IMR-90 (cell line): ENCODE measurements at regions not wholly inside any gene's neighbourhood (a gene's known extent, or its start where the extent isn't known, plus 50 kb on each side); places are given as distances from the start of the nearest gene placed in this dataset.

Experiments
- ATAC-seq: fragments of 200-7000 bp; cut with Tn5 transposase; 2 replicates; pipeline ENCODE4 v1.9.1; 2020; ENCODE audit warnings: low read depth, mild to moderate bottlenecking, moderate library complexity
- BruUV-seq: library from RNA; stranded (reverse); fragments of 400-500 nt; replicated peaks from 2 replicates; lab custom pipeline; 2021; lab: Mats Ljungman, UMichigan
- CTCF ChIA-PET: fragments of 300-600 bp; formaldehyde crosslinking; extraction: SDS; loops from one replicate; lab custom pipeline; 2021; ENCODE audit warnings: antibody characterized with exemption; lab: Yijun Ruan, JAX
- POLR2A ChIA-PET: fragments of 300-600 bp; sonication (Branson Sonifier 250); formaldehyde crosslinking; loops from one replicate; lab custom pipeline; 2022; ENCODE audit warnings: antibody characterized with exemption; ENCODE audit not compliant: unreplicated experiment; lab: Charles Lee
- DNase-seq: peaks from one replicate; pipeline ENCODE4 v3.0.0; 2013
- H2AFZ ChIP-seq: replicated peaks from 2 replicates; pipeline ENCODE3; 2013; ENCODE audit warnings: low read length, mild to moderate bottlenecking; ENCODE audit not compliant: poor library complexity
- H2AK5ac ChIP-seq: 2 replicates; pipeline ENCODE4 v1.6.1; 2013; ENCODE audit warnings: low read depth, low read length, inconsistent platforms
- H2AK9ac ChIP-seq: replicated peaks from 2 replicates; pipeline ENCODE3; 2013; ENCODE audit warnings: mild to moderate bottlenecking, low read depth, low read length, moderate library complexity; ENCODE audit not compliant: poor library complexity
- H2BK120ac ChIP-seq: 2 replicates; pipeline ENCODE4 v1.6.1; 2013; ENCODE audit warnings: low read depth, low read length, inconsistent platforms
- H2BK15ac ChIP-seq: 3 replicates; pipeline ENCODE4 v1.6.1; 2013; ENCODE audit warnings: low read depth, low read length, inconsistent platforms
- H2BK20ac ChIP-seq: 2 replicates; pipeline ENCODE4 v1.6.1; 2013; ENCODE audit warnings: low read depth, mild to moderate bottlenecking, inconsistent platforms, low read length, moderate library complexity
- H2BK5ac ChIP-seq: 2 replicates; pipeline ENCODE4 v1.6.1; 2013; ENCODE audit warnings: mild to moderate bottlenecking, low read depth, low read length, inconsistent platforms; ENCODE audit not compliant: poor library complexity, severe bottlenecking
- H3K14ac ChIP-seq: replicated peaks from 2 replicates; pipeline ENCODE4 v1.6.1; 2013; ENCODE audit warnings: low read depth, low read length, inconsistent platforms
- H3K18ac ChIP-seq: 2 replicates; pipeline ENCODE4 v1.6.1; 2013; ENCODE audit warnings: low read depth, low read length, control low read depth
- H3K23ac ChIP-seq: 2 replicates; pipeline ENCODE4 v1.6.1; 2013; ENCODE audit warnings: low read depth, low read length, inconsistent platforms
- H3K27ac ChIP-seq: 2 replicates; pipeline ENCODE4 v1.5.1; 2013; ENCODE audit warnings: mild to moderate bottlenecking, control low read depth, low read length; ENCODE audit not compliant: insufficient read depth
- H3K27me3 ChIP-seq: 2 replicates; pipeline ENCODE4 v1.6.1; 2013; ENCODE audit warnings: low read length; ENCODE audit not compliant: control insufficient read depth, insufficient read depth
- H3K36me3 ChIP-seq: 2 replicates; pipeline ENCODE4 v1.6.1; 2013; ENCODE audit warnings: low read length, mixed read lengths; ENCODE audit not compliant: control insufficient read depth, insufficient read depth
- H3K4ac ChIP-seq: 2 replicates; pipeline ENCODE4 v1.6.1; 2013; ENCODE audit warnings: low read depth, low read length, inconsistent platforms
- H3K4me1 ChIP-seq: 2 replicates; pipeline ENCODE4 v1.6.1; 2013; ENCODE audit warnings: low read length, mixed read lengths; ENCODE audit not compliant: control insufficient read depth, insufficient read depth
- H3K4me2 ChIP-seq: 2 replicates; pipeline ENCODE4 v1.6.1; 2013; ENCODE audit warnings: low read depth, mild to moderate bottlenecking, control low read depth, low read length, moderate library complexity
- H3K4me3 ChIP-seq: 2 replicates; pipeline ENCODE4 v1.5.1; 2013; ENCODE audit warnings: low read depth, mild to moderate bottlenecking, control low read depth, low read length, moderate library complexity; ENCODE audit not compliant: insufficient read depth
- H3K56ac ChIP-seq: 2 replicates; pipeline ENCODE4 v1.6.1; 2013; ENCODE audit warnings: low read length, inconsistent platforms; ENCODE audit not compliant: insufficient read depth; ENCODE audit errors: extremely low read depth
- H3K79me1 ChIP-seq, 2 experiments: 2 replicates each; pipeline ENCODE4 v1.6.1; 2013; ENCODE audit warnings: low read length in 2 of 2, inconsistent platforms in 1 of 2, low read depth in 1 of 2
- H3K9ac ChIP-seq: 2 replicates; pipeline ENCODE4 v1.6.1; 2013; ENCODE audit warnings: low read depth, low read length, control low read depth
- H3K9me1 ChIP-seq: 2 replicates; pipeline ENCODE4 v1.6.1; 2013; ENCODE audit warnings: low read length, inconsistent platforms; ENCODE audit not compliant: insufficient read depth
- H3K9me3 ChIP-seq: 2 replicates; pipeline ENCODE4 v1.6.1; 2013; ENCODE audit warnings: low read length; ENCODE audit not compliant: control insufficient read depth, insufficient read depth
- H4K20me1 ChIP-seq: 2 replicates; pipeline ENCODE4 v1.6.1; 2013; ENCODE audit warnings: low read length, inconsistent platforms; ENCODE audit not compliant: insufficient read depth
- H4K5ac ChIP-seq: 2 replicates; pipeline ENCODE4 v1.6.1; 2013; ENCODE audit warnings: mild to moderate bottlenecking, low read depth, low read length, control low read depth
- H4K8ac ChIP-seq, 2 experiments: 2 replicates each; pipeline ENCODE4 v1.6.1; 2013; ENCODE audit warnings: low read depth in 2 of 2, low read length in 2 of 2, control low read depth in 1 of 2, inconsistent platforms in 1 of 2
- H4K91ac ChIP-seq: 2 replicates; pipeline ENCODE4 v1.6.1; 2013; ENCODE audit warnings: low read depth, low read length, inconsistent platforms; ENCODE audit not compliant: insufficient read depth
- BHLHE40 ChIP-seq: fragments of 150-350 bp; IDR thresholded peaks from 2 replicates; pipeline ENCODE4 v1.6.1; 2016; ENCODE audit warnings: mild to moderate bottlenecking, low read depth, low read length
- FOS ChIP-seq: fragments of 150-350 bp; IDR thresholded peaks from 2 replicates; pipeline ENCODE4 v1.6.1; 2016; ENCODE audit warnings: low read depth, low read length
- MAFK ChIP-seq: IDR thresholded peaks from 2 replicates; pipeline ENCODE4 v1.6.1; 2012; ENCODE audit warnings: low read depth, low read length, improper control_type of control experiment
- MAZ ChIP-seq: IDR thresholded peaks from 2 replicates; pipeline ENCODE4 v1.6.1; 2012; ENCODE audit warnings: low read depth, mild to moderate bottlenecking, low read length, improper control_type of control experiment, moderate library complexity, borderline replicate concordance
- RAD21 ChIP-seq: IDR thresholded peaks from 2 replicates; pipeline ENCODE4 v1.6.1; 2012; ENCODE audit warnings: low read length, improper control_type of control experiment
- RCOR1 ChIP-seq: IDR thresholded peaks from 2 replicates; pipeline ENCODE4 v1.6.1; 2012; ENCODE audit warnings: mild to moderate bottlenecking, low read length, improper control_type of control experiment; ENCODE audit not compliant: insufficient replicate concordance
- SMC3 ChIP-seq: fragments of 150-350 bp; IDR thresholded peaks from 2 replicates; pipeline ENCODE4 v1.6.1; 2016; ENCODE audit warnings: low read depth, mild to moderate bottlenecking, antibody characterized with exemption, low read length, moderate library complexity
- WGBS, 2 experiments: methylation state at CpG; one replicate each; pipeline versions ENCODE4 v1.1.5 to v1.1.7; 2013; ENCODE audit warnings: missing lambda C conversion rate in 2 of 2; ENCODE audit not compliant: insufficient read length in 1 of 2; ENCODE audit errors: extremely low coverage in 2 of 2; 5-methylcytosine and 5-hydroxymethylcytosine counted together
- dilution Hi-C: fragments of 300-500 bp; cut with HindIII; formaldehyde crosslinking; loops from one replicate; pipeline ENCODE4 v1.14.3; 2018; ENCODE audit warnings: low sequenced_read_pairs; ENCODE audit not compliant: unreplicated experiment
- in situ Hi-C: fragments of 300-500 bp; cut with MboI; formaldehyde crosslinking; loops from 3 replicates; pipeline ENCODE4 v1.14.3; 2019; ENCODE audit warnings: low sequenced_read_pairs, inconsistent platforms, mixed read lengths
- intact Hi-C: fragments of 100-400 bp; cut with micrococcal nuclease; formaldehyde crosslinking; loops from 2 replicates; pipeline ENCODE4 v1.10.0; 2022
- TF ChIP-seq, protein P1 (sequence below): conservative IDR thresholded peaks from 2 replicates; pipeline ENCODE4 v1.5.1; 2012; ENCODE audit warnings: mild to moderate bottlenecking, low read depth, low read length, improper control_type of control experiment

DNA sequence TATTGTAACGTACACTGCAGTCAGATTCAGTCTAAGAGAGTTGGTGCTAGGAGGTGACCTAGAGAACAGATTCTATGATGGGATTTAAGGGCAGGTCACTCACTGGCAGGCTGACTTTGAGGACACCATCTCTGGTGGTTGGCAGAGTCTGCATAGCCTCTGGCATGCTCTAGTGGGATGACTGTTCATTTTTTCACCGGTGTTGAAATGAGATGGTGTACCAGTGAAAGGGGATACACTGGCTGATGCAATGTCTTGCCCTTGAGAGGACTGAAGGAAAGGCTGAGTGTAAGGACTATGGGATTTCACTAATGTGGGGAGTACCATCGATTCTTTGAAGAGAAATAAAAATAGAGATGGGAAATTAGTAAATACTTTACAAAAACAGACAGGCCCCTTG, 186.9 kb upstream of the PIEZO2 start:
- BruUV-seq: no TSS peak
- in situ Hi-C loops (no loop called here), dilution Hi-C loops (no loop called here), intact Hi-C loops (no loop called here)
- no peak overlapping the region for H3K23ac ChIP-seq
- no peak overlapping the region for H3K56ac ChIP-seq
- no peaks in the 10 kb centered on the region for H4K20me1 ChIP-seq
- CTCF ChIA-PET: interaction anchor here (0.6 kb wide), 1 partner anchor 19 kb away, joined by 3 read pairs; no protein-coding TSS in a partner anchor
- no peak overlapping the region for H3K14ac ChIP-seq
- no peak overlapping the region for H3K18ac ChIP-seq
- no peak overlapping the region for H2AK5ac ChIP-seq
- ATAC-seq: no peak
- H2BK20ac ChIP-seq: 0 out of 2 replicates have a peak overlapping the region, but pooled peaks have one; percentile 3
- TF ChIP-seq MAZ: no peak
- TF ChIP-seq RAD21: no peak
- TF ChIP-seq MAFK: no peak
- no peak for TF ChIP-seq FOS
- no peak for TF ChIP-seq RCOR1
- TF ChIP-seq, protein P1, sequence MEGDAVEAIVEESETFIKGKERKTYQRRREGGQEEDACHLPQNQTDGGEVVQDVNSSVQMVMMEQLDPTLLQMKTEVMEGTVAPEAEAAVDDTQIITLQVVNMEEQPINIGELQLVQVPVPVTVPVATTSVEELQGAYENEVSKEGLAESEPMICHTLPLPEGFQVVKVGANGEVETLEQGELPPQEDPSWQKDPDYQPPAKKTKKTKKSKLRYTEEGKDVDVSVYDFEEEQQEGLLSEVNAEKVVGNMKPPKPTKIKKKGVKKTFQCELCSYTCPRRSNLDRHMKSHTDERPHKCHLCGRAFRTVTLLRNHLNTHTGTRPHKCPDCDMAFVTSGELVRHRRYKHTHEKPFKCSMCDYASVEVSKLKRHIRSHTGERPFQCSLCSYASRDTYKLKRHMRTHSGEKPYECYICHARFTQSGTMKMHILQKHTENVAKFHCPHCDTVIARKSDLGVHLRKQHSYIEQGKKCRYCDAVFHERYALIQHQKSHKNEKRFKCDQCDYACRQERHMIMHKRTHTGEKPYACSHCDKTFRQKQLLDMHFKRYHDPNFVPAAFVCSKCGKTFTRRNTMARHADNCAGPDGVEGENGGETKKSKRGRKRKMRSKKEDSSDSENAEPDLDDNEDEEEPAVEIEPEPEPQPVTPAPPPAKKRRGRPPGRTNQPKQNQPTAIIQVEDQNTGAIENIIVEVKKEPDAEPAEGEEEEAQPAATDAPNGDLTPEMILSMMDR: no peak
- no peak for TF ChIP-seq BHLHE40
- TF ChIP-seq SMC3: no peak
- H3K4me2 ChIP-seq: no peak overlapping the region
- no peak overlapping the region for H2BK5ac ChIP-seq
- H4K8ac ChIP-seq: no peak overlapping the region
- no peaks in the 10 kb centered on the region for H3K4me1 ChIP-seq
- no peak overlapping the region for H2BK120ac ChIP-seq
- no peak overlapping the region for H4K5ac ChIP-seq
- H3K27ac ChIP-seq: no peak overlapping the region
- no peak overlapping the region for H2AK9ac ChIP-seq
- no peaks in the 10 kb centered on the region for H3K9me3 ChIP-seq
- no peak overlapping the region for H2AFZ ChIP-seq
- no peak overlapping the region for H3K9ac ChIP-seq
- H3K4ac ChIP-seq: no peak overlapping the region; the same call in 1 of the 2 replicates
- no peak overlapping the region for H4K91ac ChIP-seq
- H3K4me3 ChIP-seq: no peak overlapping the region
- no peaks in the 10 kb centered on the region for H3K27me3 ChIP-seq
- H3K9me1 ChIP-seq: no peaks in the 10 kb centered on the region
- H3K79me1 ChIP-seq: no peaks in the 10 kb centered on the region
- no peak for DNase-seq
- WGBS, 2 experiments: 100% methylated on average over 1 of the region's 3 CpGs; no CpG with 5 or more reads in 1 of the 2 experiments
- no peaks in the 10 kb centered on the region for H3K36me3 ChIP-seq
- POLR2A ChIA-PET: no interaction called here
- no peak overlapping the region for H2BK15ac ChIP-seq
